Panc1 (cell line): ENCODE measurements at regions not wholly inside any gene's neighbourhood (a gene's known extent, or its start where the extent isn't known, plus 50 kb on each side); places are given as distances from the start of the nearest gene placed in this dataset.
"Not testable (repeated sequence)": the region's sequence is repeated elsewhere in the genome, so short reads cannot be mapped to it uniquely, and the experiment has no call there.

Experiments used
- ATAC-seq: fragments of 200-7000 bp; cut with Tn5 transposase; 2 replicates; pipeline ENCODE4 v1.9.1; 2020; ENCODE audit warnings: mild to moderate bottlenecking, moderate library complexity
- BruUV-seq: library from RNA; stranded (reverse); fragments of 400-500 nt; replicated peaks from 2 replicates; lab custom pipeline; 2021; lab: Mats Ljungman, UMichigan
- CTCF ChIA-PET: fragments of 300-600 bp; sonication (Branson Sonifier 250); formaldehyde crosslinking; loops from one replicate; lab custom pipeline; 2022; ENCODE audit warnings: antibody characterized with exemption; lab: Charles Lee
- POLR2A ChIA-PET: fragments of 300-600 bp; sonication (Branson Sonifier 250); formaldehyde crosslinking; loops from one replicate; lab custom pipeline; 2022; ENCODE audit warnings: antibody characterized with exemption; lab: Charles Lee
- DNase-seq: peaks from one replicate; pipeline ENCODE4 v3.0.0-alpha.2; 2010; ENCODE audit warnings: low read depth, low spot score
- H3K27ac ChIP-seq: 2 replicates; pipeline ENCODE4 v1.5.1; 2011; ENCODE audit warnings: mild to moderate bottlenecking, low read length, inconsistent platforms
- H3K27me3 ChIP-seq: fragments of 200-500 bp; sonication (Bioruptor generic); 2 replicates; pipeline ENCODE4 v1.6.0; 2014; ENCODE audit warnings: low read length, inconsistent platforms; ENCODE audit not compliant: control insufficient read depth, insufficient read depth
- H3K36me3 ChIP-seq: fragments of 200-500 bp; sonication (Bioruptor generic); 2 replicates; pipeline ENCODE4 v1.5.1; 2014; ENCODE audit warnings: inconsistent platforms, mild to moderate bottlenecking, low read length, moderate library complexity; ENCODE audit not compliant: control insufficient read depth, insufficient read depth
- H3K4me1 ChIP-seq: 2 replicates; pipeline ENCODE4 v1.5.1; 2011; ENCODE audit warnings: inconsistent platforms, mild to moderate bottlenecking, low read length, moderate library complexity; ENCODE audit not compliant: control insufficient read depth, insufficient read depth
- H3K4me3 ChIP-seq, 2 experiments: 2 replicates each; pipeline ENCODE4 v1.5.1; 2011 to 2012; ENCODE audit warnings: low read depth in 2 of 2, low read length in 2 of 2, mild to moderate bottlenecking in 2 of 2, inconsistent platforms in 1 of 2, moderate library complexity in 1 of 2
- H3K9me3 ChIP-seq: fragments of 200-500 bp; sonication (Bioruptor generic); 2 replicates; pipeline ENCODE4 v1.5.1; 2014; ENCODE audit warnings: low read depth, mild to moderate bottlenecking, inconsistent platforms, low read length, moderate library complexity; ENCODE audit not compliant: control insufficient read depth, insufficient read depth
- CTCF ChIP-seq: fragments of 450-650 bp; IDR thresholded peaks from 2 replicates; pipeline ENCODE4 v1.5.1; 2017; ENCODE audit warnings: mild to moderate bottlenecking
- POLR2AphosphoS5 ChIP-seq: IDR thresholded peaks from 2 replicates; pipeline ENCODE4 v1.6.1; 2012; ENCODE audit warnings: mild to moderate bottlenecking, low read depth, low read length, moderate library complexity
- REST ChIP-seq, 2 experiments: IDR thresholded peaks; 2 replicates each; pipeline ENCODE4 v1.6.1; 2011 to 2012; ENCODE audit warnings: low read depth in 2 of 2, control low read depth in 1 of 2, low read length in 1 of 2, mild to moderate bottlenecking in 1 of 2, moderate library complexity in 1 of 2; ENCODE audit not compliant: insufficient read depth in 1 of 2
- SIN3A ChIP-seq: IDR thresholded peaks from 2 replicates; pipeline ENCODE4 v1.6.1; 2012; ENCODE audit warnings: low read depth, mild to moderate bottlenecking, low read length, moderate library complexity, borderline replicate concordance; ENCODE audit not compliant: insufficient read depth
- TCF7L2 ChIP-seq: IDR thresholded peaks from 2 replicates; pipeline ENCODE4 v1.6.1; 2011; ENCODE audit warnings: mild to moderate bottlenecking, low read depth, low read length, inconsistent platforms
- in situ Hi-C: cut with HindIII; loops from 2 replicates; pipeline ENCODE4 v1.10.0; 2016; ENCODE audit warnings: low sequenced_read_pairs, low pct_unique_long_range_greater_than_20kb
- intact Hi-C: fragments of 100-400 bp; cut with micrococcal nuclease; formaldehyde crosslinking; loops from one replicate; pipeline ENCODE4 v1.10.0; 2022; ENCODE audit not compliant: unreplicated experiment

- intact Hi-C loops (no loop called here), in situ Hi-C loops (no loop called here)
- Histone ChIP-seq H3K36me3 (no peaks in the 10 kb centered on the region), H3K4me3 (no peak overlapping the region), H3K27me3 (no peaks in the 10 kb centered on the region), H3K4me1 (no peaks in the 10 kb centered on the region), H3K27ac (no peak overlapping the region), H3K9me3 (peaks cover 6% of the 10 kb centered on the region)
- POLR2A ChIA-PET, result no interaction called here
- CTCF ChIA-PET, result no interaction called here
- BruUV-seq, result no TSS peak
- DNase-seq, result no peak
- ATAC-seq, result no peak
- TF ChIP-seq CTCF, result no peak
- TF ChIP-seq POLR2AphosphoS5, result no peak
- no peak for TF ChIP-seq REST (IDR thresholded peaks at IDR 0.05; ENCODE audit: insufficient read depth in 1 of 2, low read depth in 2 of 2, low read length in 1 of 2)
- TF ChIP-seq SIN3A, result no peak
- no peak for TF ChIP-seq TCF7L2
Observed at GRCh38 chr2:129831018-129831417, 148.4 kb upstream of the RAB6C start.

DNA sequence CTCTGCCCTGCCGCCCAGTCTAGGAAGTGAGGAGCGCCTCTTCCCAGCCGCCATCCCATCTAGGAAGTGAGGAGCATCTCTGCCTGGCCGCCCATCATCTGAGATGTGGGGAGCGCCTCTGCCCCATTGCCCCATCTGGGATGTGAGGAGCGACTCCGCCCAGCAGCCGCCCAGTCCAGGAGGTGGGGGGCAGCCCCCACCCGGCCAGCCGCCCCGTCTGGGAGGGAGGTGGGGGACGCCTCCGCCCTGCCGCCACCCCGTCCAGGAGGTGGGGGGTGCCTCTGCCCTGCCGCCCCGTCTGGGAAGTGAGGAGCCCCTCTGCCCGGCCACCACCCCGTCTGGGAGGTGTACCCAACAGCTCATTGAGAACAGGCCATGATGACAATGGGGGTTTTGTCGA lies 146.0 kb upstream of the RAB6C start:
- ATAC-seq, H3K36me3 ChIP-seq, in situ Hi-C loops, POLR2A ChIA-PET, H3K4me3 ChIP-seq, H3K4me1 ChIP-seq, DNase-seq, H3K9me3 ChIP-seq, H3K27me3 ChIP-seq, BruUV-seq, CTCF ChIA-PET, intact Hi-C loops, H3K27ac ChIP-seq: not testable (repeated sequence)

DNA sequence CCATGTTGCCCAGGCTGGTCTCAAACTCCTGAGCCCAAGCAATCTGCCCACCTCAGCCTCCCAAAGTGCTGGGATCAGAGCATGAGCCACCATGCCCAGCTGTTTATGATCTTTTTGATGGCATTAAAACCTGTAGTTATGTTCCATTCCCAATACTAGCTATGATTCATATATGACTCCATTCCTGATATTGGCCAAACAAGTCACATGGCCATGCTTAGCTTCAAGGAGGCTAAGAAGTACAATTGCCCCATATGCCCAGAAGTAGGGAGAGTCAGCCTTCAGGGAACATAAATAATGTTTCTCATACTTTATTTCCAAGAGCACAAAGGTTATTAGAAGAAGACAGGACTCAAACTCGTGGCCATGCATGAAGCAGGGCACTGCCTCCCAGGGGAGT lies 132.4 kb upstream of the RAB6C start:
- POLR2A ChIA-PET, result no interaction called here
- in situ Hi-C loops (no loop called here), intact Hi-C loops (no loop called here)
- H3K36me3 ChIP-seq, result no peaks in the 10 kb centered on the region
- peaks cover 3% of the 10 kb centered on the region; the same call in 1 of the 2 replicates for H3K27me3 ChIP-seq
- no peaks in the 10 kb centered on the region; the same call in 1 of the 2 replicates for H3K4me1 ChIP-seq
- DNase-seq (no peak), ATAC-seq (no peak)
- H3K9me3 ChIP-seq, result no peaks in the 10 kb centered on the region
- no peak overlapping the region for H3K27ac ChIP-seq
- TF ChIP-seq SIN3A, result no peak
- no peak for TF ChIP-seq TCF7L2
- TF ChIP-seq CTCF, result no peak
- no peak for TF ChIP-seq POLR2AphosphoS5
- no peak for TF ChIP-seq REST (IDR thresholded peaks at IDR 0.05; ENCODE audit: insufficient read depth in 1 of 2, low read depth in 2 of 2, low read length in 1 of 2)
- no TSS peak for BruUV-seq
- H3K4me3 ChIP-seq, result no peak overlapping the region
- CTCF ChIA-PET, result no interaction called here
